ENCODE measurements at regions not wholly inside any gene's neighbourhood (a gene's known extent, or its start where the extent isn't known, plus 50 kb on each side); places are given as distances from the start of the nearest gene placed in this dataset.

- TF ChIP-seq PAX5 (IDR thresholded peaks at IDR 0.05; ENCODE audit: insufficient read depth, low read length, severe bottlenecking) (no peak), TAF1 (IDR thresholded peaks at IDR 0.05; ENCODE audit: low read depth, low read length) (no peak)
These were observed 178.2 kb downstream of the TDRD15 start for GRCh38 chr2:21301871-21302455.
